GM12874 (cell line): ENCODE measurements at regions not wholly inside any gene's neighbourhood (a gene's known extent, or its start where the extent isn't known, plus 50 kb on each side); places are given as distances from the start of the nearest gene placed in this dataset.

Experiments used
- CTCF ChIP-seq: IDR thresholded peaks from 2 replicates; pipeline ENCODE4 v1.5.1; 2011; ENCODE audit warnings: low read depth, mild to moderate bottlenecking, control low read depth, low read length, moderate library complexity; ENCODE audit not compliant: insufficient read depth

GRCh38 chr15:25596644-25597562 is 158.1 kb upstream of the UBE3A start:
- no peak for TF ChIP-seq CTCF

GRCh38 chr15:25587616-25588340 is 149.0 kb upstream of the UBE3A start:
- no peak for TF ChIP-seq CTCF

GRCh38 chr15:25582886-25583285 is 144.1 kb upstream of the UBE3A start:
- no peak for TF ChIP-seq CTCF

GRCh38 chr15:25579127-25579526 is 140.3 kb upstream of the UBE3A start:
- no peak for TF ChIP-seq CTCF

- TF ChIP-seq CTCF: no peak
Measured at GRCh38 chr15:25572191-25572590, 133.4 kb upstream of the UBE3A start.

GRCh38 chr15:25568751-25569150 is 129.9 kb upstream of the UBE3A start:
- TF ChIP-seq CTCF: no peak

GRCh38 chr15:25565470-25566264 is 126.8 kb upstream of the UBE3A start:
- no peak for TF ChIP-seq CTCF
